ENCODE measurements at regions not wholly inside any gene's neighbourhood (a gene's known extent, or its start where the extent isn't known, plus 50 kb on each side); places are given as distances from the start of the nearest gene placed in this dataset.

GRCh38 chr22:49028111-49028510 lies 799.6 kb downstream of the BRD1 start:
- H3K9me3 ChIP-seq = no peaks in the 10 kb centered on the region
- H3K36me3 ChIP-seq (ENCODE audit: insufficient read depth in 1 of 2, low read depth in 1 of 2) = no peaks in the 10 kb centered on the region
- intact Hi-C loops (cut with DNase I) = loop anchor here in 1 of 2 donors (5.0 kb wide), 1 partner anchor 1149 kb away; no protein-coding TSS in a partner anchor
- no peak overlapping the region for H3K27ac ChIP-seq
- DNase-seq (peak in 1 of 2 donors; percentile 20), ATAC-seq (no peak)
- peaks cover 0 to 18% (median 2%) of the 10 kb centered on the region in 3 donors for H3K27me3 ChIP-seq (ENCODE audit: insufficient read depth in 3 of 3, low read length in 2 of 3)
- no peak overlapping the region for H3K4me3 ChIP-seq
- 73 to 84% (median 77%) methylated on average over 7 of the region's 7 CpGs for WGBS, 3 donors
- H3K4me1 ChIP-seq = no peaks in the 10 kb centered on the region
- TF ChIP-seq CTCF (IDR thresholded peaks at IDR 0.05) = no peak

GRCh38 chr22:49027368-49027670 lies 800.4 kb downstream of the BRD1 start:
- H3K9me3 ChIP-seq = no peaks in the 10 kb centered on the region
- H3K27me3 ChIP-seq (ENCODE audit: insufficient read depth in 3 of 3, low read length in 2 of 3) = peaks cover 0 to 13% (median 2%) of the 10 kb centered on the region in 3 donors
- H3K36me3 ChIP-seq (ENCODE audit: insufficient read depth in 1 of 2, low read depth in 1 of 2) = no peaks in the 10 kb centered on the region
- no peak for ATAC-seq
- intact Hi-C loops (cut with DNase I) = loop anchor here in 1 of 2 donors (5.0 kb wide), 1 partner anchor 1150 kb away; no protein-coding TSS in a partner anchor
- TF ChIP-seq CTCF (IDR thresholded peaks at IDR 0.05) = no peak
- H3K27ac ChIP-seq = no peak overlapping the region
- no peaks in the 10 kb centered on the region for H3K4me1 ChIP-seq
- WGBS, 3 donors = 64 to 66% (median 65%) methylated on average over 9 of the region's 9 CpGs
- no peak overlapping the region for H3K4me3 ChIP-seq
- peak in 1 of 2 donors; percentile 24 for DNase-seq

DNA sequence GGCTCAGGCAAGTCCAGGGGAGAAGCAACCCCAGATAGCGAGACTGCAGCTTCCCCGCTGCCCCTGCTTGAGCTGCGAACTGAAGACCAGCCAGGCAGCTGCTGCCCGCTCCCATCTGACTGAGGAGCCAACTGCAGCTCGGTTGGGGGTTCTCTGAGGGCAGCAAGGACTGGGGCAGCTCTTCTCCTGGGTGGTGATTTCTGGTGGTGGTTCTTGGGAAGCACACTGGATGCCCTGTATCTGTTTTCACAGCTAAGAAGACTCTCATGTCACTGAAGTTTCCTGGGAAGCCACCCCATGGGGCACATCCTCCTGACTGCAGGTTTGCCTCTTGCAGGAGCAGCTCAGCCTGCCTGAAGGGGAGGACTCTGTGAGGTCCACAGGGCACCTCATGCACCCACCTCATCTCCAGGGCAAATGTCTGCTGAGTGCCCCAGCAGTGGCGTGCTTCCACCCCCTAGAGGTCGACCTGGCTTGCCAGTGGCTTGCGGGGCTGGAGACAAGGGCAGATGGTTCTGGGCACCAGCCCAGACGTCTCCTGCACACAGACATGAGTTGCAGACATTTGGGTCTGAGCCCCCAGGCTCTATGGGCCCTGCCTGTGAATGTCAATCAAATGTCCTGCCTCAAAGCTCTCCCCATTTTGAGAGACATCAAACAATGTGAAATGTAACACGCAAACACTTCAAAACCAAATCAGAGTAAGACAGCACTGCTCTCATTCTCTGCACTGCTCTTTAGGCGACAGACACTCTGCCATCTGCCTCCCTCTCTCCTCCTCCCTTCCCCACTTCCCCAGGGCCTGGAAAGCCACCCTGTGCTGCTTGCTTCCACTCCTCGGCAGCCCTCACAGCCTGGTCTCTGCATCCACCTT lies 800.9 kb downstream of the BRD1 start:
- Histone ChIP-seq H3K27me3 (ENCODE audit: insufficient read depth in 3 of 3, low read length in 2 of 3) (peaks cover 0 to 13% (median 2%) of the 10 kb centered on the region in 3 donors), H3K9me3 (no peaks in the 10 kb centered on the region), H3K36me3 (ENCODE audit: insufficient read depth in 1 of 2, low read depth in 1 of 2) (no peaks in the 10 kb centered on the region), H3K4me1 (no peaks in the 10 kb centered on the region), H3K27ac (no peak overlapping the region), H3K4me3 (no peak overlapping the region)
- intact Hi-C loops (cut with DNase I) = loop anchor here in 1 of 2 donors (5.0 kb wide), 1 partner anchor 1151 kb away; no protein-coding TSS in a partner anchor
- ATAC-seq (no peak), DNase-seq (peak in 1 of 2 donors; percentile 27)
- WGBS, 3 donors = 38 to 51% (median 47%) methylated on average over 12 of the region's 12 CpGs
- no peak for TF ChIP-seq CTCF (IDR thresholded peaks at IDR 0.05)

DNA sequence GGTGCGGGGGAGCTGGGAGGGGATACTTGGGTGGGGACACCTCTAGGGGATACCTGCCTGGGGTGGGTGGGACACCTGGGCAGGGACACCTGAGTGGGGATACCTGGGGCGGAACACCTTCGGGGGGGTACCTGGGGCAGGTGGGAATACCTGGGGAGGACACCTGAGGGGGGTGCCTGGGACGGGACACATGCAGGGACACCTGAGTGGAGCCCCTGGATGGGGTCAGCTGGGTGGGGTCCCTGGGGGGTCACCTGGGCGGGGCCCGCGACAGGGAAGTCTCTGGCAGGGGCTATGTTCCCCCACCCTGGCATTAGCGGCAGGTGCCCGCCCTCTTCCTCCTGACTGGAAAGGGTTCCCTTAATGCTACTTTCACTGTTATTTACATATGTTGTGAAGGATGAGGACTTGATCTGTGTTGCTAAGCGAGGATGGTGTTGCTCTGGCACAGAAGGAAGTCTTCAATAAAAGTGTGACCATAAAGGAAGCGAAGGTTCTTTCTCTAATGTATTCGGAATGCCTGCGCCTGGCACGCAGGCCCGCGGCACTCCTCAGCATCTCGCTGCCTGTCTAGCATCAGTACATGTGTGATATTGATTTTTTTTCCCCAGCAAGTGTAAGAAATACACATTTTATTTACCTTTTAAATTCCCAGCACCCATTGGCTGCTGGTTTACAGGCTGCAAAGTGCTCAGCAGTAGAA lies 801.7 kb downstream of the BRD1 start:
- H3K4me1 ChIP-seq = no peaks in the 10 kb centered on the region
- H3K36me3 ChIP-seq (ENCODE audit: insufficient read depth in 1 of 2, low read depth in 1 of 2) = no peaks in the 10 kb centered on the region
- DNase-seq = peak in 1 of 2 donors; percentile 19
- TF ChIP-seq CTCF (IDR thresholded peaks at IDR 0.05) = no peak
- H3K9me3 ChIP-seq = no peaks in the 10 kb centered on the region
- H3K27ac ChIP-seq = no peak overlapping the region
- WGBS, 3 donors = 84 to 91% (median 85%) methylated on average over 17 of the region's 17 CpGs
- ATAC-seq = no peak
- no peak overlapping the region for H3K4me3 ChIP-seq
- intact Hi-C loops (cut with DNase I) = loop anchor here in 1 of 2 donors (5.0 kb wide), 1 partner anchor 1151 kb away; no protein-coding TSS in a partner anchor
- H3K27me3 ChIP-seq (ENCODE audit: insufficient read depth in 3 of 3, low read length in 2 of 3) = peaks cover 0 to 9% (median 0%) of the 10 kb centered on the region in 3 donors

Measured in psoas muscle (tissue), 7 donors.